ENCODE measurements at regions not wholly inside any gene's neighbourhood (a gene's known extent, or its start where the extent isn't known, plus 50 kb on each side); places are given as distances from the start of the nearest gene placed in this dataset.
"Not testable (repeated sequence)": the region's sequence is repeated elsewhere in the genome, so short reads cannot be mapped to it uniquely, and the experiment has no call there.

- no peak for DNase-seq
Observed at GRCh38 chr2:47295131-47295980, 73.8 kb upstream of the EPCAM start.

GRCh38 chr2:47293976-47294375 is 75.1 kb upstream of the EPCAM start:
- DNase-seq: no peak

GRCh38 chr2:47288864-47289263 is 80.2 kb upstream of the EPCAM start:
- no peak for DNase-seq

GRCh38 chr2:47283659-47284058 is 85.5 kb upstream of the EPCAM start:
- no peak for DNase-seq

- no peak for DNase-seq
Observed at GRCh38 chr2:47282621-47283272, 86.4 kb upstream of the EPCAM start.

- DNase-seq: not testable (repeated sequence)
Observed at GRCh38 chr2:47279525-47279924, 89.6 kb upstream of the EPCAM start.

GRCh38 chr2:47277987-47278386 is 91.1 kb upstream of the EPCAM start:
- DNase-seq: no peak

- no peak for DNase-seq
Observed at GRCh38 chr2:47277187-47277586, 91.9 kb upstream of the EPCAM start.

GRCh38 chr2:47276061-47276460 is 93.0 kb upstream of the EPCAM start:
- no peak for DNase-seq

- no peak for DNase-seq
Observed at GRCh38 chr2:47274054-47274782, 94.9 kb upstream of the EPCAM start.

GRCh38 chr2:47272905-47273758 is 96.0 kb upstream of the EPCAM start:
- DNase-seq: no peak

GRCh38 chr2:47272031-47272864 is 95.9 kb upstream of the CALM2 start:
- peak; percentile 43 for DNase-seq

- DNase-seq: no peak
Observed at GRCh38 chr2:47271054-47272000, 95.0 kb upstream of the CALM2 start.

GRCh38 chr2:47270421-47270820 is 94.1 kb upstream of the CALM2 start:
- DNase-seq: no peak

- no peak for DNase-seq
Observed at GRCh38 chr2:47269316-47270232, 93.3 kb upstream of the CALM2 start.

- no peak for DNase-seq
Observed at GRCh38 chr2:47267711-47268086, 91.4 kb upstream of the CALM2 start.

- no peak for DNase-seq
Observed at GRCh38 chr2:47266939-47267710, 90.8 kb upstream of the CALM2 start.

GRCh38 chr2:47265751-47266231 is 89.5 kb upstream of the CALM2 start:
- DNase-seq: no peak

- no peak for DNase-seq
Observed at GRCh38 chr2:47265158-47265557, 88.8 kb upstream of the CALM2 start.
